Endothelial cell of umbilical vein (primary cell): ENCODE measurements at regions not wholly inside any gene's neighbourhood (a gene's known extent, or its start where the extent isn't known, plus 50 kb on each side); places are given as distances from the start of the nearest gene placed in this dataset.

Source experiments
- BruUV-seq: library from RNA; stranded (reverse); fragments of 400-500 nt; replicated peaks from 2 replicates; lab custom pipeline; 2021; lab: Mats Ljungman, UMichigan
- CTCF ChIA-PET: fragments of 300-600, 350-600 bp; sonication (Branson Sonifier 250); formaldehyde crosslinking; loops from one replicate; lab custom pipeline; 2021; ENCODE audit warnings: antibody characterized with exemption, inconsistent platforms; lab: Charles Lee
- POLR2A ChIA-PET: fragments of 300-600, 350-600 bp; sonication (Branson Sonifier 250); formaldehyde crosslinking; loops from one replicate; lab custom pipeline; 2021; ENCODE audit warnings: antibody characterized with exemption, inconsistent platforms; lab: Charles Lee
- DNase-seq: peaks from one replicate; pipeline ENCODE4 v3.0.0-alpha.2; 2011; ENCODE audit warnings: low read depth, low spot score
- FAIRE-seq: peaks from 2 replicates; lab custom pipeline; 2011; peaks lifted over from hg19 to GRCh38; lab: Jason Lieb, UNC
- H2AFZ ChIP-seq: 2 replicates; pipeline ENCODE4 v1.6.0; 2012; ENCODE audit warnings: low read depth, low read length, control low read depth, inconsistent platforms
- H3K27ac ChIP-seq: 2 replicates; pipeline ENCODE4 v1.5.1; 2011; ENCODE audit warnings: low read depth, mild to moderate bottlenecking, control low read depth, low read length, moderate library complexity; ENCODE audit not compliant: insufficient read depth
- H3K27me3 ChIP-seq, 2 experiments: 2 replicates each; pipeline versions ENCODE4 v1.6.0 to v1.6.1; 2011; ENCODE audit warnings: low read length in 2 of 2, mixed read lengths in 1 of 2; ENCODE audit not compliant: control insufficient read depth in 2 of 2, insufficient read depth in 2 of 2
- H3K36me3 ChIP-seq, 2 experiments: 2 replicates in 1 of 2; 3 replicates in 1 of 2; pipeline ENCODE4 v1.5.1; 2011; ENCODE audit warnings: low read length in 2 of 2, mild to moderate bottlenecking in 1 of 2, moderate library complexity in 1 of 2; ENCODE audit not compliant: control insufficient read depth in 2 of 2, insufficient read depth in 2 of 2; ENCODE audit errors: extremely low read depth in 1 of 2
- H3K4me1 ChIP-seq: 3 replicates; pipeline ENCODE4 v1.5.1; 2011; ENCODE audit warnings: mild to moderate bottlenecking, low read length; ENCODE audit not compliant: control insufficient read depth, insufficient read depth; ENCODE audit errors: extremely low read depth
- H3K4me2 ChIP-seq: 2 replicates; pipeline ENCODE4 v1.6.1; 2011; ENCODE audit warnings: low read length, control low read depth, mixed read lengths; ENCODE audit not compliant: insufficient read depth
- H3K4me3 ChIP-seq, 3 experiments: fragments of 200-600 bp in 1 of 3; sonication (generic), shearing (Covaris generic) in 1 of 3; replicated peaks in 1 of 3; 2 replicates each; pipeline ENCODE4 v1.5.1; 2011 to 2016; ENCODE audit warnings: control low read depth in 3 of 3, low read length in 3 of 3, mild to moderate bottlenecking in 2 of 3, inconsistent platforms in 1 of 3, low read depth in 1 of 3, moderate library complexity in 1 of 3; ENCODE audit not compliant: insufficient read depth in 1 of 3
- H3K79me2 ChIP-seq: 2 replicates; pipeline ENCODE4 v1.6.0; 2012; ENCODE audit warnings: low read length, inconsistent platforms; ENCODE audit not compliant: control insufficient read depth, insufficient read depth
- H3K9ac ChIP-seq: replicated peaks from 2 replicates; pipeline ENCODE3; 2011; ENCODE audit warnings: low read length, control low read depth; ENCODE audit not compliant: insufficient read depth; ENCODE audit errors: extremely low read depth
- H3K9me1 ChIP-seq: replicated peaks from 3 replicates; pipeline ENCODE4 v1.6.0; 2011; ENCODE audit warnings: mild to moderate bottlenecking, low read length; ENCODE audit not compliant: control insufficient read depth, insufficient read depth; ENCODE audit errors: extremely low read depth
- H3K9me3 ChIP-seq: replicated peaks from 2 replicates; pipeline ENCODE4 v1.5.1; 2012; ENCODE audit warnings: low read length, inconsistent platforms; ENCODE audit not compliant: control insufficient read depth, insufficient read depth
- H4K20me1 ChIP-seq: replicated peaks from 2 replicates; pipeline ENCODE3; 2011; ENCODE audit warnings: mild to moderate bottlenecking, low read length; ENCODE audit not compliant: control insufficient read depth, insufficient read depth; ENCODE audit errors: extremely low read depth
- CTCF ChIP-seq, 2 donors: IDR thresholded peaks; 1 replicate in 1 of 2; 2 replicates in 1 of 2; pipeline ENCODE4 v1.5.1; 2011; ENCODE audit warnings: low read length in 2 of 2, mild to moderate bottlenecking in 2 of 2, moderate library complexity in 2 of 2, control low read depth in 1 of 2, inconsistent platforms in 1 of 2, low read depth in 1 of 2; ENCODE audit not compliant: insufficient read depth in 1 of 2; ENCODE audit errors: extremely low read depth in 1 of 2
- EZH2 ChIP-seq: IDR thresholded peaks from 2 replicates; pipeline ENCODE4 v1.6.1; 2012; ENCODE audit warnings: borderline replicate concordance, low read depth, mild to moderate bottlenecking, moderate library complexity, low read length, inconsistent platforms; ENCODE audit not compliant: severe bottlenecking
- FOS ChIP-seq: IDR thresholded peaks from 2 replicates; pipeline ENCODE4 v1.6.1; 2011; ENCODE audit warnings: mild to moderate bottlenecking, low read length, moderate library complexity, borderline replicate concordance; ENCODE audit not compliant: insufficient read depth
- GATA2 ChIP-seq: IDR thresholded peaks from 2 replicates; pipeline ENCODE4 v1.7.0; 2011; ENCODE audit warnings: low read depth, mild to moderate bottlenecking, moderate library complexity, mixed read lengths, low read length; ENCODE audit not compliant: insufficient read length, insufficient read depth
- JUN ChIP-seq: IDR thresholded peaks from 2 replicates; pipeline ENCODE4 v1.6.1; 2011; ENCODE audit warnings: borderline replicate concordance, low read depth; ENCODE audit not compliant: insufficient read length, insufficient read depth
- MAX ChIP-seq: IDR thresholded peaks from 2 replicates; pipeline ENCODE4 v1.6.1; 2011; ENCODE audit not compliant: insufficient read depth, insufficient read length
- MYC ChIP-seq: IDR thresholded peaks from one replicate; pipeline ENCODE4 v1.6.1; 2011; ENCODE audit warnings: mild to moderate bottlenecking, low read depth, low read length
- POLR2A ChIP-seq: IDR thresholded peaks from 2 replicates; pipeline ENCODE4 v1.6.1; 2012; ENCODE audit warnings: low read depth, mild to moderate bottlenecking, control low read depth, low read length
- POLR2AphosphoS5 ChIP-seq: IDR thresholded peaks from 2 replicates; pipeline ENCODE4 v1.6.1; 2012; ENCODE audit warnings: low read depth, mild to moderate bottlenecking, control low read depth, low read length, moderate library complexity; ENCODE audit not compliant: insufficient read depth
- dilution Hi-C: fragments of 300-500 bp; cut with MboI; formaldehyde crosslinking; loops from one replicate; pipeline ENCODE4 v1.15.0; 2019; ENCODE audit warnings: low sequenced_read_pairs; ENCODE audit not compliant: extremely low pct_ligation_motif_present
- intact Hi-C: fragments of 100-400 bp; cut with micrococcal nuclease; formaldehyde crosslinking; loops from one replicate; pipeline ENCODE4 v1.10.0; 2022

GRCh38 chr5:136518174-136518573 is 152.8 kb upstream of the TRPC7 start:
- Histone ChIP-seq H3K27me3 (peaks cover 0 to 7% of the 10 kb centered on the region in 2 experiments), H3K79me2 (no peaks in the 10 kb centered on the region), H3K9me1 (no peaks in the 10 kb centered on the region), H3K36me3 (no peaks in the 10 kb centered on the region), H3K9ac (no peak overlapping the region), H2AFZ (no peak overlapping the region), H3K4me1 (no peaks in the 10 kb centered on the region), H3K9me3 (no peaks in the 10 kb centered on the region), H3K4me2 (no peak overlapping the region), H3K27ac (no peak overlapping the region), H3K4me3 (no peak overlapping the region), H4K20me1 (no peaks in the 10 kb centered on the region)
- dilution Hi-C loops, result no loop called here
- ChIA-PET CTCF (interaction anchor here (1.1 kb wide), 1 partner anchor 168 kb away, joined by 3 read pairs; no protein-coding TSS in a partner anchor), POLR2A (no interaction called here)
- no peak for TF ChIP-seq POLR2A
- no peak for TF ChIP-seq GATA2
- no peak for TF ChIP-seq JUN
- TF ChIP-seq MYC, result no peak
- no peak for TF ChIP-seq FOS
- TF ChIP-seq MAX, result no peak
- no peak for TF ChIP-seq EZH2
- TF ChIP-seq CTCF (IDR thresholded peaks at IDR 0.05; ENCODE audit: extremely low read depth in 1 of 2, insufficient read depth in 1 of 2, low read depth in 1 of 2, low read length in 2 of 2), result no peak
- no peak for TF ChIP-seq POLR2AphosphoS5
- DNase-seq (no peak), FAIRE-seq (no peak)
- intact Hi-C loops, result no loop called here
- no TSS peak for BruUV-seq
